ENCODE measurements at regions not wholly inside any gene's neighbourhood (a gene's known extent, or its start where the extent isn't known, plus 50 kb on each side); places are given as distances from the start of the nearest gene placed in this dataset.

GRCh38 chr4:167595898-167596297 is 361.6 kb upstream of the SPOCK3 start:
- TF ChIP-seq SUZ12 (IDR thresholded peaks at IDR 0.05; ENCODE audit: extremely low read depth, insufficient read depth, insufficient read length) (no peak), YY1 (IDR thresholded peaks at IDR 0.05; ENCODE audit: insufficient read depth, insufficient read length) (no peak), ZNF274 (IDR thresholded peaks at IDR 0.05; ENCODE audit: low read depth, low read length) (no peak)
